ENCODE measurements at regions not wholly inside any gene's neighbourhood (a gene's known extent, or its start where the extent isn't known, plus 50 kb on each side); places are given as distances from the start of the nearest gene placed in this dataset.

DNA sequence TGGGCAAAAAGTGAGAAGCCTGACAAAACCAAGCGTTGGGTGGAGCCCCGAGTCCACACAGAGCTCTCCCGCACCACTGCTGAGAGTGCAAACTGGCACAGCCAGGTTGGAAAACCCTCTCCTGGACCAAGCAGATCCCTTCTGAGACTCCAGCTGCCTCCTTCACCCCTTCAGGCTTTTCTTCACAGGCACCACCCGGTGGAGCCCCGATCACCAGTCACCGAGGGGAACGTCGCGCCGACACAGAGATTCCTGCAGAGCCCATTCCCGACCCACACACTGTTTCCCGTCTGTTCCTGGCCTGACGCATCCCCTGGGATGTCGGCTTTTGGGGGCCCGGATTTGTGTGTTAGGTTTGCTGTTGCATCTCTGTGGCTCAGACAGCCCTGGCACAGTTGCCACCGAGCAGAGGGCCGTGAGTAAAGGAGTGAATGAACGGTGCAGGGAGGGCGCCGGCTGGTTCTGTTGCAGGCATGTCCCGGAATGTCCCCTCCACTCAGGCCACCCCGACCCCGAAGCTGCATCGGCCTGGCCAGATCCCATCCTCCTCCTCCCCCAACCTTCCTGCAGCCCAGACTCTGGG lies 51.0 kb upstream of the INPP5A start:
- peak; percentile 9 for DNase-seq

DNA sequence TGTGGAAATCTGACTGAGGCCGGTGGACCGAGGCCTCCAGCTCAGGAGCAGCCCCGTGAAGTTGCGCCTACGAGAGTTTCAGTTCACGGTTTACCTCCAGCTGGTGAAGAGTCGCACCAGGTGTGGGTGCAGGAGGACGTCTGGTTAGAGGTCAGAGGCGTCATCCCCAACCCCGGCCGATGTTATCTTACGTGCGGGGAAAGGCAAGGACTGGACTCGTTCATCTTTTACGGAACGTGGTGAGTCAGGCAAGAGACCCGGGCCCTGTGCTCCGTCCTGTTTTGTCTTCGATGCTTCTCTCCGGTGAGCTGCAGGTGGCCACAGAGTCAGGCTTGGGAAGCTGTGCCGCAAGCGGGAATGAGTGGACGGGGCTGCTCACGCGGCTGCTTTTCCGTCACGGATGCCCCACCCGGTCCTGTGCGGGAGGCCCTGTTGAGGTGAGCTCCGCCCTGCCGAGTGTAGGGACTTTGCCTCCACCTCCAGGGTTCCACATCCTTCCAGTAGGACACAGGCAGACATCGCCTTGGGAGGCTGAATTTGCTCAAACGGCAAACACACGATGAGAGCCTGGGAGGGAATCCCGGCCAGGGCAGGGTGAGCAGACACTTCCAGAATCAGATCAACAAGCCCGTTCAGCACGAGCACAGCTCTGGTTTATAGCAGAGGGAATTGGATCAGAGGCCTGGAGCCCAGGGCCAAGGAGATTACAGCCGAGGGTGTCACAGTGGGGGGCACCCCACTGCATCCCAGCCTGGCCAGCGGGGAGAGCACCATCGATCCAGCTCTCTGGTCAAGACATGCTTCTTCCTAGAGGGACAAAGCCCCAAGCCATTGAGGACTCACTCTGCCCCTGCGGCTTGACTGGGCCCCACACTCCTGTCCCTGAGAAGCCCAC lies 50.1 kb upstream of the INPP5A start:
- peak; percentile 14 for DNase-seq
